Amygdala (tissue), 56 donors: ENCODE measurements at regions not wholly inside any gene's neighbourhood (a gene's known extent, or its start where the extent isn't known, plus 50 kb on each side); places are given as distances from the start of the nearest gene placed in this dataset.
"Not testable (repeated sequence)": the region's sequence is repeated elsewhere in the genome, so short reads cannot be mapped to it uniquely, and the experiment has no call there.

Experiments
- DNase-seq, 56 donors: peaks; one replicate each; lab custom pipeline; 2025; lab: John Stamatoyannopoulos, UW

- DNase-seq, result no peak
Observed at GRCh38 chr2:21730141-21730540, 606.4 kb downstream of the TDRD15 start.

GRCh38 chr2:21740484-21740883 is 616.7 kb downstream of the TDRD15 start:
- no peak for DNase-seq

DNA sequence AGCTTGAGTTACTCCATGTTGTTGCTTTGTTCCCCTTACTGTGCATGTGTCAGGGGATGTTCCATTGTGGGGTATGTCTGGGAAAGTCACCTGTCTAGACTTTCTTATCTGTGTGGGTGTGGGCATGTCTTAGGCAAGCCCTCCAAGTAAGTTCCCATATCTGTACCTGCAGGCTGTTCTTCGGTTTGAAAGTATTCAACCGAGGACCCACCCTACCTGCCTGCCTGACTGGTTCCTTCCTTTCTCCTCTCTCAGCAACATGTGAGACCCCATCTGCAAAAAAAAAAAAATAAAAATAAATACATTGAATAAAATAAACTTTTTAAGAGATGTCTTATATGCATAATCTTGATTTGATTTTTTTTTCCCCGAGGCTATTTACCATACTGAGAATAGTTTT is 622.7 kb downstream of the TDRD15 start:
- no peak for DNase-seq

DNA sequence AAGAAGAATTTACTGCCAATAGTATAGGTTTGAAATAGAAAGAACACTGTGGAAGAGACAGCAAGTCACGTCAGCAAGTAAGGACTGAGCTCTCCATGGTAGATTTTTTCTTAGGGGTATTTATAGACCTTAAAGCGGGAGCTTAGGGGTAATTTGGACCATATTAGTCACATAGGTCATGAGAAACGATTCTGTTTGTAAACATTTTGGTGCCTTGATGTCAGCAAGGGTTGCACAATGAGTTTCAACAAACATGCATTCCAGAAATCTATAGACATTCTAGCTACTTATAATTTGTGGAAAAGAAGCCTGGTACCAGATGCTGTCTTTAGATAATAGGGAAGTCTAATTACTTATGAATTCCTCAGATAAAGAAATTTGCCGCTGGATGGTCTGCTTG is 624.7 kb downstream of the TDRD15 start:
- DNase-seq, result no peak

- no peak for DNase-seq
Observed at GRCh38 chr2:21754164-21754788, 630.5 kb downstream of the TDRD15 start.

DNA sequence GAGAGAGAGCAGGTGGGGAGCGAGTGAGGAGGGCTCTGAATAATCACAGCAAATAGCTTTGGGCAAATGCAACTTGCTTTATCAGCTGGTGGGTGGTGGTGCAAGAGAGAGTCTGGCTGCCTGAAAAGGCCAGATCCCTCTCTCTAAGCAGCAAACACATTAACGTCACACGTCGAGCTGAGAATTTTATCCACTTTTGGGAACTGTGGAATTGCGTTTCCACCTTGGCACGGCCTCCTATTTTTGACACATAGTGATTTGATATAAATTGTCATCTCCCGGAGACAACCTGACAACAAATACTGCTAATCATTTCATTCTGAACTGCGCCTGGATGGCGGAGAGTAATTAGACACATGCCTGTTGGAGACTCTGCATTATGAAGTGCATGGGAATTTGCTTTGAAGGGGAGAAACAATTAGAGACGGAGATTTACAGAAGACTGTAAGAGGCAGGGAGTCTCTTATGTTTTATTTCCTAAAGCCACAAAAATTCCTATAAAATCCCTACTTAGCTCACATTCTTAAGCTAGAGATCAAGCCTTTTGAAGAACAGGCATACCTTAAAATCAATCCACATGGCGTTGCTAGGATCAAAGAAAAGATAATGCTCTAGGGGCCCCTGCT is 634.1 kb downstream of the TDRD15 start:
- no peak for DNase-seq

- DNase-seq, result no peak
Observed at GRCh38 chr2:21759819-21760218, 636.1 kb downstream of the TDRD15 start.

DNA sequence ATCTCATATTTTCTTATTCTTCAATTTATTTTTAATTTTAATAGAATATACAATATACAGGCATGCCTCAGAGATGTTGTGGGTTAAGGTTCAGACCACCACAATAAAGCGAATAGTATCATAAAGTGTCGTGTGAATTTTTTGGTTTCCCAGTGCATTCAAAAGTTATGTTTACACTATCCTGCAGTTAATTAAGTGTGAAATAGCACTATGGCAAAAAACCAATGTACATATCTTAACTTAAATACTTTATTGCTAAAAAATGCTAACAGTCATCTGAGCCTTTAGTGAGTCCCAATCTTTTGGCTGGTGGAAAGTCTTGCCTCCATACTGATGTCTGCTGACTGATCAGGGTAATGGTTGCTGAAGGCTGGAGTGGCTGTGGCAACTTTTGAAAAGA is 637.6 kb downstream of the TDRD15 start:
- DNase-seq, result no peak

DNA sequence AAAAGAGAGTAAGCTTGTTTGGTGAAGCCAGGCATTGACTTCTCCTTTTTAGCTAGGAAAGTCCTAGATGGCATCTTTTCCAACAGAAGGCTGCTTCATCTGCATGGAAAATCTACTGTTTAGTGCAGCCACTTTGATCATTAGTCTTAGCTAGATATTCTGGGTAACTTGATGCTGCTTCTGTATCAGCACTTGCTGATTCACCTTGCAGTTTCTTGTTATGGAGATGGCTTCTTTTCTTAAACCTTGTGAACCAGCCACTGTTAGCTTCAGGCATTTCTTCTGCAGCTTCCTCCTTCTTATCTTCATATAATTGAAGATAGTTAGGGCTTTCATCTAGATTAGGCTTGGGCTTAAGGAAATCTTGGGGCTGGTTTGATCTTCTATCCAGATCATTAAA is 639.7 kb downstream of the TDRD15 start:
- no peak for DNase-seq

GRCh38 chr2:21770787-21771186 is 647.0 kb downstream of the TDRD15 start:
- no peak for DNase-seq

GRCh38 chr2:21772624-21773023 is 648.9 kb downstream of the TDRD15 start:
- DNase-seq, result no peak

- no peak for DNase-seq
Observed at GRCh38 chr2:21773168-21773567, 649.4 kb downstream of the TDRD15 start.

DNA sequence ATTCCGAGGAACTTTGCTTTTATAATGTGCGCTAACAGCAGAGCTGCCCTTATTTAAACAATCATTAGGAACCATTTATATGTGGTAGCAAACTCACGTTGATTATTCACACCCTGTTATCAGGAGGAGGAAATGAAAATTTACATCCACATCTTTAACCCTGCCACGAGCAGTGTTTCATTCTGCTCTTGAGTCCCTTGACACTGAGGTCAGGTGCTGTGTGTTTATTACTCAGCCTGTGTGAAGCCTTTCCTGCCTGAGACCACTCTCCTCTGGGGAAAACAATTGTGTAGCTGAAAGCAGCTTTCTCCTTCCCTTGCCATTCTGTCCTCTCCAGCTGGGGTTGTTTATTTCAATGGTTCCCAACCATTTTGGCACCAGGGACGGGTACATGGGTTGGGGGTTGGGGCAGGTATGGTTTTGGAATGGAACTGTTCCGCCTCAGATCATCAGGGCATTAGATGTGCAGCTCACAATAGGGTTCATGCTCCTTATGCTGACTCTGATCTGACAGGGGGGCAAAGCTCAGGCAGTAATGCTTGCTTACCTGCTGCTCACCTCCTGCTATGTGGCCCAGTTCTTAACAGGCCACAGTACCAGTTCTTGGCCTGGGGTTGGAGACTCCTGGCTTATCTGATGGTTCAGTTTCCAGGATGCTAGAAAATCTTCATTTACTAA is 651.1 kb downstream of the TDRD15 start:
- no peak for DNase-seq

- no peak for DNase-seq
Observed at GRCh38 chr2:21779786-21780185, 656.0 kb downstream of the TDRD15 start.

- DNase-seq, result no peak
Observed at GRCh38 chr2:21781962-21782361, 658.2 kb downstream of the TDRD15 start.

DNA sequence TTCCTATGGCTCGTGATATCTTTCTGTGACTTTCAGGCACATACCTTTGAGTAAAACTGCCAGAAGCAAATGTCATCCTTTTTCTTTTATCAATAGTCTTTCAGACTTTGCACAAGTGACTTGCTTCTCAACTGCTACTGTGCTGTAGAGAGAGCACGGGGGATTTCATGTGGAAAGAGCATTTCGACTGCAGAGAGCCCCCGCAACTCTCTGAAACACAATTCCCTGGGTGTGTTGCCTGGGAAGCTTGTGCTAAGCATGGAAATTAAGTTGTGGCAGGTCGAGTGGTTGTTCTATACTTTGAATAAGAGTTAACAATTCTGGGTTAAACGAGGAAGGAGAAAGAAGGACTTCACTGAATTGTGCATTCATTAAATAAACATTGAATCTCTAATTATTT is 659.1 kb downstream of the TDRD15 start:
- no peak for DNase-seq

DNA sequence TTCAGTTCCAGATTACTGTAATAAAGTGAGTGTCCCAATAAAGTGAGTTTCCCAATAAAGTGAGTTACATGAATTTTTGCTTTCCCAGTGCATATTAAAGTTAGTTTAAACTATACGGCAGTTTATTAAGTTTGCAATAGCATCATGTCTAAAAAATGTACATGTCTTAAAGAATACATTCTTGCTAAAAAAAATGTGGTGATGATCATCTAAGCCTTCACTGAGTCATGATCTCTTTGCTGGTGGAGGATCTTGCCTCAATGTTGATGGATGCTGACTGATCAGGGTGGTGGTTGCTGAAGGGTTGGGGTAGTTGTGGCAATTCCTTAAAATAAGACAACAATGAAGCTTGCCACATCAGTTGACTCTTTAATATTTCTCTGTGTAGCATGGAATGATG is 664.2 kb downstream of the TDRD15 start:
- no peak for DNase-seq

- DNase-seq, result not testable (repeated sequence)
Observed at GRCh38 chr2:21790311-21790710, 666.5 kb downstream of the TDRD15 start.

DNA sequence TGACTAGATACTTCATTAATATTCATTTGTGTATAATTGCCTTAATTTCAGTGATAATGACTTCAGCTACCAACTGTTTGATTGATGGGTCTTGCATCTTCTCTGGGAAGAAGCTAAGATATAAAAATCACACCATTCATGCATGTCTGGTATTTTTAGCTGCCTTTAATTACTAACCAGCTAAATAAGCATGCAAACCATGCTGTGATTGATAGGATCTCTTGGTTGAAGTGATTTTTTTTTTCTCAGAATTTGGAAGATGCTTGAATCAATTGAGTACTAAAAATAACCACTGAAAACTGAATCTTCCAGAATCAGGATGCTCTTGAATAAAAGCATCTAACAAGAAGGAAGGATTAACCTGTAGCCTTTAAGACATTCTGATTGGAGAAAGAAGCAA is 668.8 kb downstream of the TDRD15 start:
- DNase-seq, result no peak

- DNase-seq, result no peak
Observed at GRCh38 chr2:21793461-21793860, 669.7 kb downstream of the TDRD15 start.

DNA sequence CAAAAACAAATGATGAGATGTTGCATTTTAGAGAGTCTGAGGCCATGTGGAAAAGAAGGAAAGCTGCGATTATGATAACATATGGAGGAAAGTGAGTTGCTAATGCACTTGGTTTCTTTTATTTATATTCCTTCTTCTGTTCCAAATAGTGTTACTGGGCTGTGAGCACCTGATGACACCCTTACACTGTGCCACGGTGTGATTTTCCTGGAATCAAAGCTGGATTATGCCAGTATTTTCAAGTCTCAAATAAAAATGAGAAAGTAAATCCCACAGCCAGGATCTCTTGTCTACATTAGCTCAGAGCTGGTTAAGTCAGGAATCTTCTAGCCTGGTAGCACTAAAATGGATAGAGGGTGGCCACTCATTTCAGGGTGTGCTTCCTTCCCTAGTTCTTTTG is 670.8 kb downstream of the TDRD15 start:
- no peak for DNase-seq

DNA sequence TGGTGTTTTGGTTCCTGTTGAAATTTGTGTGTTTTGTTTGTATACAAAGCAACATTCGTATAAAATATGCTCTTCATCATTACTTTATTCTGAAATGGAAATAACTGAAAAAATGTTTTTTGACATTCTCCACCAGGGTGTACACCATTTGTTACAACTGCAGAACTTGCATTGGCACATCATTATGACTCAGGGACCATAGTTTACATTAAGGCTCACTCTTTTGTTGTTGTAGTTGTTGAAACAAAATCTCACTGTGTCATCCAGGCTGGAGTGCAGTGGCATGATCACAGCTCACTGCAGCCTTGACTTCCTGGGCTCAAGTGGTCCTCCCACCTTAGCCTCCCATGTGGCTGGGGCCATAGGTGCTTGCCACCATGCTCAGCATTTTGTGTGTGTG is 676.6 kb downstream of the TDRD15 start:
- DNase-seq, result no peak
